HL-60 (cell line): ENCODE measurements at regions not wholly inside any gene's neighbourhood (a gene's known extent, or its start where the extent isn't known, plus 50 kb on each side); places are given as distances from the start of the nearest gene placed in this dataset.

ENCODE experiments used
- DNase-seq, 2 experiments: peaks; one replicate each; pipeline ENCODE4 v3.0.0-alpha.2; 2010 to 2020; ENCODE audit warnings: low read depth in 1 of 2, low spot score in 1 of 2
- H3K27ac ChIP-seq: fragments of 250-450 bp; sonication (Bioruptor Pico); replicated peaks from 2 replicates; pipeline ENCODE4 v1.5.1; 2020; ENCODE audit warnings: mild to moderate bottlenecking, moderate library complexity
- H3K27me3 ChIP-seq: fragments of 250-450 bp; sonication (Bioruptor Pico); 2 replicates; pipeline ENCODE4 v1.5.1; 2021; ENCODE audit warnings: mild to moderate bottlenecking, moderate library complexity; ENCODE audit not compliant: insufficient read depth, poor library complexity, severe bottlenecking
- H3K4me3 ChIP-seq: replicated peaks from 2 replicates; pipeline ENCODE4 v1.5.1; 2011; ENCODE audit warnings: mild to moderate bottlenecking, control low read depth, low read length; ENCODE audit not compliant: insufficient read depth
- CTCF ChIP-seq: IDR thresholded peaks from one replicate; pipeline ENCODE4 v1.5.1; 2011; ENCODE audit warnings: low read length, control low read depth, inconsistent platforms; ENCODE audit not compliant: insufficient read depth
- GABPA ChIP-seq: IDR thresholded peaks from 2 replicates; pipeline ENCODE4 v1.6.1; 2012; ENCODE audit warnings: low read depth
- POLR2AphosphoS5 ChIP-seq: IDR thresholded peaks from 2 replicates; pipeline ENCODE4 v1.6.1; 2012; ENCODE audit warnings: low read depth
- SPI1 ChIP-seq: IDR thresholded peaks from 2 replicates; pipeline ENCODE4 v1.6.1; 2012; ENCODE audit warnings: low read depth, mild to moderate bottlenecking, borderline replicate concordance
- TF ChIP-seq, protein P1 (sequence below): IDR thresholded peaks from 2 replicates; pipeline ENCODE4 v1.6.1; 2012; ENCODE audit warnings: low read depth; ENCODE audit not compliant: insufficient replicate concordance

GRCh38 chr14:42368234-42368633 is 761.6 kb downstream of the LRFN5 start:
- no peak for DNase-seq
- no peak overlapping the region for H3K4me3 ChIP-seq
- TF ChIP-seq, protein P1, sequence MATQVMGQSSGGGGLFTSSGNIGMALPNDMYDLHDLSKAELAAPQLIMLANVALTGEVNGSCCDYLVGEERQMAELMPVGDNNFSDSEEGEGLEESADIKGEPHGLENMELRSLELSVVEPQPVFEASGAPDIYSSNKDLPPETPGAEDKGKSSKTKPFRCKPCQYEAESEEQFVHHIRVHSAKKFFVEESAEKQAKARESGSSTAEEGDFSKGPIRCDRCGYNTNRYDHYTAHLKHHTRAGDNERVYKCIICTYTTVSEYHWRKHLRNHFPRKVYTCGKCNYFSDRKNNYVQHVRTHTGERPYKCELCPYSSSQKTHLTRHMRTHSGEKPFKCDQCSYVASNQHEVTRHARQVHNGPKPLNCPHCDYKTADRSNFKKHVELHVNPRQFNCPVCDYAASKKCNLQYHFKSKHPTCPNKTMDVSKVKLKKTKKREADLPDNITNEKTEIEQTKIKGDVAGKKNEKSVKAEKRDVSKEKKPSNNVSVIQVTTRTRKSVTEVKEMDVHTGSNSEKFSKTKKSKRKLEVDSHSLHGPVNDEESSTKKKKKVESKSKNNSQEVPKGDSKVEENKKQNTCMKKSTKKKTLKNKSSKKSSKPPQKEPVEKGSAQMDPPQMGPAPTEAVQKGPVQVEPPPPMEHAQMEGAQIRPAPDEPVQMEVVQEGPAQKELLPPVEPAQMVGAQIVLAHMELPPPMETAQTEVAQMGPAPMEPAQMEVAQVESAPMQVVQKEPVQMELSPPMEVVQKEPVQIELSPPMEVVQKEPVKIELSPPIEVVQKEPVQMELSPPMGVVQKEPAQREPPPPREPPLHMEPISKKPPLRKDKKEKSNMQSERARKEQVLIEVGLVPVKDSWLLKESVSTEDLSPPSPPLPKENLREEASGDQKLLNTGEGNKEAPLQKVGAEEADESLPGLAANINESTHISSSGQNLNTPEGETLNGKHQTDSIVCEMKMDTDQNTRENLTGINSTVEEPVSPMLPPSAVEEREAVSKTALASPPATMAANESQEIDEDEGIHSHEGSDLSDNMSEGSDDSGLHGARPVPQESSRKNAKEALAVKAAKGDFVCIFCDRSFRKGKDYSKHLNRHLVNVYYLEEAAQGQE: no peak
- TF ChIP-seq POLR2AphosphoS5 (no peak), CTCF (no peak), SPI1 (no peak), GABPA (no peak)
- no peaks in the 10 kb centered on the region for H3K27me3 ChIP-seq
- no peak overlapping the region for H3K27ac ChIP-seq

DNA sequence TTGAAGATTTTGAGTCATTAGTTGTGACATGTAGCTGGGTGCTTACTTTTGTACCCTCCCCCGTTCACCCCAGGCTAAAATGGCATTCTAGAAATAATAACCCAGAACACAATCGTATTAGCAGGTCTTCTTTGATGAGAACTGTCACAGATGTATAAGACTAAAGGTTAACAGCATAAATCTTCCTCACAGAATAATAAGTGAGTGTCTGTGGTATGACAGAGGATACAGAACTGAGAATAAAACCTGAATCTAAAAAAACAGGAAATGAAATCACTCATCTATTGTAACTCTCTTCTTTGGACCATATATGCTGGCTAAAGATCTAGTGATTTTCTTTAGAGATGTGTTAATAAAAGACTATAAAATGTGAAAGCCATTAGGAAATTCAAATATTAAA is 746.6 kb downstream of the LRFN5 start:
- TF ChIP-seq CTCF (no peak), GABPA (no peak), SPI1 (no peak), POLR2AphosphoS5 (no peak)
- TF ChIP-seq, protein P1: no peak
- H3K27me3 ChIP-seq: no peaks in the 10 kb centered on the region
- H3K4me3 ChIP-seq: no peak overlapping the region
- H3K27ac ChIP-seq: no peak overlapping the region
- DNase-seq: no peak

DNA sequence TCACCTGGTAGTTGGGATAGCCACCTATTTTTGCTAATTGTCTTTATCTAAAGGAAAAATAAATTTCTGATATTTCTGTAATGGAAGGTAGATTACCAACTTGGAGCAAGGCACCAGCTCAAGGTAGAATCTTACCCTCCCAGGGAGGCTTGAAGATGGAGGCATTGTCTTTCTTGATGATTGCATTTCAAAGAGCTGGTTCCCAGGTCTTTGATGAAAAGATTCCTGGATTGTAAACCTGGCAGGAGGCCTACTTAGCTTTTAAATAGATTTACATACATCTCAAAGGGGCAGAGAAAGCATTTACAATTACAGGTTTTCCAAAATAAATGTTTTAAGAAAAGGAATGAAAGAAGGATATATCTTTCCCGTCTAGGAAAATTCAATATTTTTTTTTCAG is 729.2 kb downstream of the LRFN5 start:
- Histone ChIP-seq H3K27me3 (no peaks in the 10 kb centered on the region), H3K27ac (no peak overlapping the region), H3K4me3 (no peak overlapping the region)
- DNase-seq: no peak
- TF ChIP-seq CTCF: no peak

- no peak overlapping the region for H3K27ac ChIP-seq
- TF ChIP-seq SPI1 (no peak), CTCF (no peak), POLR2AphosphoS5 (no peak), GABPA (no peak)
- TF ChIP-seq, protein P1: no peak
- no peak for DNase-seq
Measured at GRCh38 chr14:42334931-42335330, 728.3 kb downstream of the LRFN5 start.

More at GRCh38 chr14:42334931-42335330, 728.3 kb downstream of the LRFN5 start:
- Histone ChIP-seq H3K27me3 (no peaks in the 10 kb centered on the region), H3K4me3 (no peak overlapping the region)
